Endothelial cell of umbilical vein (primary cell): ENCODE measurements at regions not wholly inside any gene's neighbourhood (a gene's known extent, or its start where the extent isn't known, plus 50 kb on each side); places are given as distances from the start of the nearest gene placed in this dataset.

Experiments used
- POLR2AphosphoS5 ChIP-seq: IDR thresholded peaks from 2 replicates; pipeline ENCODE4 v1.6.1; 2012; ENCODE audit warnings: low read depth, mild to moderate bottlenecking, control low read depth, low read length, moderate library complexity; ENCODE audit not compliant: insufficient read depth
- TF ChIP-seq, protein P1 (sequence below): IDR thresholded peaks from 2 replicates; pipeline ENCODE4 v1.6.1; 2011; ENCODE audit not compliant: insufficient read depth, insufficient read length
- TF ChIP-seq, protein P2 (sequence below), 2 donors: IDR thresholded peaks; 1 replicate in 1 of 2; 2 replicates in 1 of 2; pipeline ENCODE4 v1.5.1; 2011; ENCODE audit warnings: low read length in 2 of 2, mild to moderate bottlenecking in 2 of 2, moderate library complexity in 2 of 2, control low read depth in 1 of 2, inconsistent platforms in 1 of 2, low read depth in 1 of 2; ENCODE audit not compliant: insufficient read depth in 1 of 2; ENCODE audit errors: extremely low read depth in 1 of 2

DNA sequence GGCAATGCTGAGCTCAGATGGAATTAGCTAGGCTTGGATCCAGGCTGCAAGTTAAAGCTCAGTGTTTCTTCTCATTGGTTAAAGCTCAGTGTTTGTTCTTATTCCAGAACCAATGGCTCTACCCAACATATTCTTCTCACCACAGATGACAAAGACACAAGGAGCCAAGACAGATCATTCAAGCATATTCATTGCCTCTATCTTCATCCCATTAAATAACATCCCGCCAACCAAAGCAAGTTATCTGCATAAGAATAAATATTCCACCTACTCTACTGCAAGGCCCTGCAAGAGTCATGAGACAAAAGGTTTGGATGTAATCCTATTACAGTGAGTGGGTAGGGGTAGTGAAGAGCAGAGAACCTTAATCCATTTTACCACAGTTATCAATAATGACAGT, 766.5 kb downstream of the C4orf33 start:
- no peak for TF ChIP-seq POLR2AphosphoS5
- TF ChIP-seq, protein P1, sequence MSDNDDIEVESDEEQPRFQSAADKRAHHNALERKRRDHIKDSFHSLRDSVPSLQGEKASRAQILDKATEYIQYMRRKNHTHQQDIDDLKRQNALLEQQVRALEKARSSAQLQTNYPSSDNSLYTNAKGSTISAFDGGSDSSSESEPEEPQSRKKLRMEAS: no peak
- TF ChIP-seq, protein P2, sequence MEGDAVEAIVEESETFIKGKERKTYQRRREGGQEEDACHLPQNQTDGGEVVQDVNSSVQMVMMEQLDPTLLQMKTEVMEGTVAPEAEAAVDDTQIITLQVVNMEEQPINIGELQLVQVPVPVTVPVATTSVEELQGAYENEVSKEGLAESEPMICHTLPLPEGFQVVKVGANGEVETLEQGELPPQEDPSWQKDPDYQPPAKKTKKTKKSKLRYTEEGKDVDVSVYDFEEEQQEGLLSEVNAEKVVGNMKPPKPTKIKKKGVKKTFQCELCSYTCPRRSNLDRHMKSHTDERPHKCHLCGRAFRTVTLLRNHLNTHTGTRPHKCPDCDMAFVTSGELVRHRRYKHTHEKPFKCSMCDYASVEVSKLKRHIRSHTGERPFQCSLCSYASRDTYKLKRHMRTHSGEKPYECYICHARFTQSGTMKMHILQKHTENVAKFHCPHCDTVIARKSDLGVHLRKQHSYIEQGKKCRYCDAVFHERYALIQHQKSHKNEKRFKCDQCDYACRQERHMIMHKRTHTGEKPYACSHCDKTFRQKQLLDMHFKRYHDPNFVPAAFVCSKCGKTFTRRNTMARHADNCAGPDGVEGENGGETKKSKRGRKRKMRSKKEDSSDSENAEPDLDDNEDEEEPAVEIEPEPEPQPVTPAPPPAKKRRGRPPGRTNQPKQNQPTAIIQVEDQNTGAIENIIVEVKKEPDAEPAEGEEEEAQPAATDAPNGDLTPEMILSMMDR (IDR thresholded peaks at IDR 0.05; ENCODE audit: extremely low read depth in 1 of 2, insufficient read depth in 1 of 2, low read depth in 1 of 2, low read length in 2 of 2): no peak
